T-helper 22 cell (primary cell): ENCODE measurements at regions not wholly inside any gene's neighbourhood (a gene's known extent, or its start where the extent isn't known, plus 50 kb on each side); places are given as distances from the start of the nearest gene placed in this dataset.
"Not testable (repeated sequence)": the region's sequence is repeated elsewhere in the genome, so short reads cannot be mapped to it uniquely, and the experiment has no call there.

Source experiments
- DNase-seq: peaks from one replicate; pipeline ENCODE4 v3.0.0-alpha.2; 2020; ENCODE audit warnings: low read depth

DNA sequence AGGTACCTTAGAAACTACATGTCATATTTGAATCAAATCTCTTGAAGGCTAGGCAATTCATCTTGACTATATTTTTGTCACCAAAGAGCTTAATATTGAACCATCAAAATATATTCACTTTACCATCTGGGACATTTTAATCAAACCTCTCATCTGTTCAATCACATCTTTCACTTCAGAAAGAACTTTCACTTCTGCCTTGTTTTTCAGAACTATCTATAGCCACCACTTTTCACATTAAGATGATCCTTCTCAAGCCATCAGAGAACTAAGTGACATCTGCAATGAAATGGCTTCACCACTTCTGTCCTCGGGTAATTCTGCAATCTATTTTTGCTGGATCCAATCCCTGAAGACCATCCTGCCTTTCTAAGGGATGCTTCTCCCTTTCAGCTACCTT is 57.8 kb downstream of the OR2B2 start:
- DNase-seq, result no peak

DNA sequence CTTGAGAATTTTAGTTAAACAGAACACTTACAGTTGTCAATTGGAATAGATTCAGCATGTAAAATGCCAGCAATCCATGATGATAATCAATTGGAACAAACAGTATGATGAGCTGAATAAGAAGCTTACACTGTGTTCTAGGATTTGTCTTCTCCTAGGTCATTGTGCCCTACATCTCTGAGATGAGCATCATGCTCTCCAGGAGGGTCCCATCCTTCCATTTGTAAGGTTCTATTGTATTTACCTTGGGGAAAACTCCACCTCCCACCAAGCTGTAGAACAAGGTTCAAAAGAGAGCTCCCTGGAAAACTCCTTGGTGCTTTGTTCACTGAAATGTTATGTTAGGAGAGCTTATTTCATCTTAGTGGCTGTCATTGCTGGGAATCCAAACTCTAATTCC is 60.8 kb downstream of the OR2B2 start:
- no peak for DNase-seq

DNA sequence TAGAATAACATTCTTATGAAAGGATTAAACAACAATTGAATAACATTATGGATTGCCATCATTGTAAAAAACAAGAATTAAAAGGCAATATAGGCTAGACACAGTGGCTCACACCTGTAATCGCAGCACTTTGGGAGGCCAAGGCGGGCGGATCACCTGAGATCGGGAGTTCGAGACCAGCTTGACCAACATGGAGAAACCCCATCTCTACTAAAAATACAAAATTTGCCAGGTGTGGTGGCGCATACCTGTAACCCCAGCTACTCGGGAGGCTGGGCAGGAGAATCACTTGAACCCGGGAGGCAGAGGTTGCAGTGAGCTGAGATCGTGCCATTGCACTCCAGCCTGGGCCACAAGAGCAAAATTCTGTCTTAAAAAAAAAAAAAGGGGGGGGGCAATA is 63.2 kb downstream of the OR2B2 start:
- not testable (repeated sequence) for DNase-seq

DNA sequence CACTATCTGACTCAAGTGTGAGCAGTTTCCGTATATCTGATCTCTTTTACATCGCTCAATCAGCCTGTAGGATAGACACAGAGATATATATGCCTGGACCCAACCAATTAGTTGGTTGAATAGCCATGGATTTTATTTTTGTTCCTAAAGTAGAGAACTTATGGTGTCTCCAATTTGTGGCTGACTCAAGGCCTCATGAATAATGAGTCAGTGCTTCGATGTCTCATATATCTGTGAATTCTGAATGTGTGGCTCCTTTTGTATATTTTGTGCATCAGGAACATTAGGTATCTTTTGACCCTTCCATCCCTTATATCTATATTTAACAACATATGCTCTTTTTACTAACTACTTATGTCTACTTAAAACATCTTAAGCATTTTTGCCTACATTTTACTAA is 64.5 kb downstream of the OR2B2 start:
- DNase-seq, result no peak

DNA sequence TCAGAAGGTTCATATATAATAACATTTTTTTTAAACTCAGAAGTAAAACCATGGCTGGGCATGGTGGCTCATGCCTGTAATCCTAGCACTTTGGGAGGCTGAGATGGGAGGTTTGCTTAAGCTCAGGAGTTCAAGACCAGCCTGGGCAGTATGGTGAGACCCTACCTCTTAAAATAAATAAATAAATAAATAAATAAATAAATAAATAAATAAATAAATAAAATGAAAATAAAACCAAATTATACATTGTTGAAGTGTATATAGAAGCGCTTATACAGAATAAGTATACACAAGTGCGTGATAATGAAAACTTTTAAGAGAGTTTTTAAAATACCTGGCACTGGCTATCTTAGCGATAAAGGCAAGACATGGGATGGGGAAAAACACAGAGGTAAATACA is 71.6 kb downstream of the OR2B2 start:
- no peak for DNase-seq

DNA sequence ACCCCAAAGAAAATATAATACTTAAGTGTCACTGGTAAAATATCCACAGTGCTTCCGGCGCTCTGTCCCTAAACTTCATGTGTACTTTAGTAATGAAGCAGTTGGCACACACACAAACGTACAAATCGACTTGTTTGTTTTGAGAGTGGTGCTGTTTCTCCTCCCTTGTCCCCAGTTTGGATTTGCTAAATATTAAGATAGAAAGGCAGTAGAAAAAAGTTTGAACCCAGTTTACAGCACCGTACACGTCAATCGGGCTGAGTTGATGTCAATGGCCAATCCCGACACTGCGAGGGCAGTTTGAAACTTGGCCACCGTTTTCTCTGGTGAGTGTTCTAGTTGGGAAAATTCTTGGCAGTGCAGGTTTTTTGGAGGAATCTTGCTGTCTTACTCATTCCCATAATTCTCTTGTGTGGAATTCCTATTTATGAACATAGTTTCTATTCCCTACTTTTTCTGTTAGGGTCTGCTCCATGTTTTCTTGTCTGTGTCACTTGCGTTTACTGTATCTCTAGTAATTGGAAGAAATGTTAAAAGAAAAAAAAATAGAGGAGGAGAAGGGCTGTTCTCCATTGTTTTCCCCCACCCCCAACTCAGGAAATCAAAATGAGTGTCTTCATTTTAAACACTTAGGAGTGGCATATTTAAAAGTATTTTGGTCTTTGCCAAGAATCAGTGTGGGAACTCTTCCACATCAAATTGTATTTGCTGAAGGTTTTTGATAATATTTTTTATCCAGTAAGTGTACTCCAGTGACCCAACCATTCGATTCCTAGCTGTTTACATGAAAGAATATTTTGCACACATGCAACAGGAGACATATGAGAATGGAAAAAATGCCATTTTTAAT is 72.3 kb downstream of the OR2B2 start:
- no peak for DNase-seq

DNA sequence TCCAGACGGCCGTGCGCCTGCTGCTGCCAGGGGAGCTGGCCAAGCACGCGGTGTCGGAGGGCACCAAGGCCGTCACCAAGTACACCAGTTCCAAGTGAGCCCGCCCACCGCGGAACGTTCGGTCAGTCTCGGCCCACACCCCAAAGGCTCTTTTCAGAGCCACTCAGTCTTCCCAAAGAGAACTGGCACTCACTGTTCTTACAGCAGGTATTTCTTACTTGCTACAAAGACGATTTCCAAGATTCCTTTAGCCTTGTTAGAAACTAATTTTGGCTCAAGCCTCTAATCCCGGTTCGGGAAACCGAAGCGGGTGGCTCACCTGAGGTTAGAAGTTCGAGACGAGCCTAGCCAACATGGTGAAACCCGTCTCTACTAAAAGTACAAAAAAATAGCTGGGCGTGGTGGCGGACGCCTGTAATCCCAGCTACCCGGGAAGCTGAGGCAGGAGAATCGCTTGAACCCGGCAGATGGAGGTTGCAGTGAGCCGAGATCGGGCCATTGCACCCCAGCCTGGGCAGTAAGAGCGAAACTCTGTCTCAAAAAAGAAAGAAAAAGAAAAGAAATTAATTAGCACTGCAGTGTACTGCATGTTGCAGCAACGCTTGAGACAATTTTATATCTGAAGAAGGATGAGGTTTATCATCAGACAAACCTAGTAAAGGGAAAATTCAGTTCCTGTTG is 73.1 kb downstream of the OR2B2 start:
- no peak for DNase-seq

DNA sequence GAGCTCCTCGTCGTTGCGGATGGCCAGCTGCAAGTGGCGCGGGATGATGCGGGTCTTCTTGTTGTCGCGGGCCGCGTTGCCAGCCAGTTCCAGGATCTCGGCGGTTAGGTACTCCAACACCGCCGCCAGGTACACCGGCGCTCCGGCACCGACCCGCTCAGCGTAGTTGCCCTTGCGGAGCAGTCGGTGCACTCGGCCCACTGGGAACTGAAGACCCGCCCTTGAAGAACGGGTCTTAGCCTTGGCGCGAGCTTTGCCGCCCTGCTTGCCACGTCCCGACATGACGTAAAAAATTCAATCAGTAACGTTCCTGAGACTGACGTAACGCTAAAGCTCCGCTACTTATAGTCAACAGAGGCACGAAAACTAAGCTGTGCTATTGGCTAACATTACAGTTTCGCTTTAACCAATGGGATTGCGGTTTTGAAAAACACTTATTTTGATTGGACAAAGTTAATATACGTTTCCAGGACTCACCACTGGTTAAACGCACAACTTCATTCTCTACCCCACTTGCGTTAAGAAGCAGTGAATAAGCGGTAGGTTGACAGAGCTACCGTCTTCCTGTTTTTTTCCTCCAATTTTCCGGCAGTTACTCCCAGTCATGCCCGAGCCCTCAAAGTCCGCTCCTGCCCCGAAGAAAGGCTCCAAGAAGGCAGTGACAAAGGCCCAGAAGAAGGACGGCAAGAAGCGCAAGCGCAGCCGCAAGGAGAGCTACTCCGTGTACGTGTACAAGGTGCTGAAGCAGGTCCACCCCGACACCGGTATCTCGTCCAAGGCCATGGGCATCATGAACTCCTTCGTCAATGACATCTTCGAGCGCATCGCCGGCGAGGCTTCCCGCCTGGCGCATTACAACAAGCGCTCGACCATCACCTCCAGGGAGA is 73.9 kb downstream of the OR2B2 start:
- peak; percentile 71 for DNase-seq

DNA sequence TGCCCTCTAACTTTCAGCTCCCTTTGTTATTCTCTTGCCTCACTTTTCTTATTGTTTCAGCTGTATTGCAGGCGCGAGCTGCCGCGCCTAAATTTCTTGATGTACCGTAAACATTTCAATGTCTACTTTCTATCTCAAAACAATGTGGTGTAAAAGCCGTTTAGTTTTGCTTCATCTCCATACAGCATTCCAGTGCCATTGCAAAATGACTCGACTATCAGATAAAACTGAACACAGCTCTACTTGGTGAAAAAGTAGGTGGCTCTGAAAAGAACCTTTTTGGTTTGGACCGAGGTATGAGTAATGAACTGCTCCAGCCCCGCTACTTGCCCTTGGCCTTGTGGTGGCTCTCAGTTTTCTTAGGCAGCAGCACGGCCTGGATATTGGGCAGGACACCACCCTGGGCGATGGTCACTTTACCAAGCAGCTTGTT is 74.6 kb downstream of the OR2B2 start:
- no peak for DNase-seq

DNA sequence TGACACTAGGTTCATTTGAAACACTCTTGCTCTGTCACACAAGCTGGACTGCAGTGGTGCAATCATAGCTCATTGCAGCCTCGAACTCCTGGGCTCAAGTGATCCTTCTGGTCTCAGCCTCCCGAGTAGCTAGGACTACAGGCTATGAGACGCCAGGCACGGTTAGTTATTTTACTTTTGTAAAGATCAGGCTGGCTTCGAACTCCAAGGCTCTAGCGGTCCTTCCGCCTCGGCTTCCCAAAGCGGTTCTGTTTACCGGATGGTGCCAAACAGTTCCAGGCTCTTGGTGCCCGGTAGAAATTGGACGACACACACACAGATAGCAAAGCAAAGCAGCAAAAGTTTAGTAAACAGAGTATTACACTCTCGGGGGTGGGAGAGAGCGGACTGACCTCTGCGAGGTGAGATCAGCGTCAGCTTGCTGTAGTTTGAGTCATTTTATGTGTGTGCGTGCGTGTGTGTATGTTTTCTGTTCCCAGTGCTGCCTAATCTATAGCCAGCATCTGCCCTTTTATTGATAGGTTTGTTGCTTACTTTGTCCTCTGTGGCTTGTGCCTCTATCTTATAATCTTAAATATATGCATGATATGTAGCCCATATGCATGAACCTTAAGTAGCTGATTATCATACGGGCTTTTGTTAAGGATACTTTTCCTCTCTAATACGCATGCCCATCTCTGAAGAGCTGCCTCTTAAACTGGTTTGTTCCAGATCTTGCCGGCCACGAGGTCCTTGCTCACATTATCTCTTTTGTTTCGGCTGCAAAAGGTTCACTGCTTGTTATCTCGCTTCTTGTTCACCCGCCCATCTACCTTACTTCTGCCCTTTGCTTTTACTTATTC is 75.2 kb downstream of the OR2B2 start:
- DNase-seq, result peak; percentile 47

DNA sequence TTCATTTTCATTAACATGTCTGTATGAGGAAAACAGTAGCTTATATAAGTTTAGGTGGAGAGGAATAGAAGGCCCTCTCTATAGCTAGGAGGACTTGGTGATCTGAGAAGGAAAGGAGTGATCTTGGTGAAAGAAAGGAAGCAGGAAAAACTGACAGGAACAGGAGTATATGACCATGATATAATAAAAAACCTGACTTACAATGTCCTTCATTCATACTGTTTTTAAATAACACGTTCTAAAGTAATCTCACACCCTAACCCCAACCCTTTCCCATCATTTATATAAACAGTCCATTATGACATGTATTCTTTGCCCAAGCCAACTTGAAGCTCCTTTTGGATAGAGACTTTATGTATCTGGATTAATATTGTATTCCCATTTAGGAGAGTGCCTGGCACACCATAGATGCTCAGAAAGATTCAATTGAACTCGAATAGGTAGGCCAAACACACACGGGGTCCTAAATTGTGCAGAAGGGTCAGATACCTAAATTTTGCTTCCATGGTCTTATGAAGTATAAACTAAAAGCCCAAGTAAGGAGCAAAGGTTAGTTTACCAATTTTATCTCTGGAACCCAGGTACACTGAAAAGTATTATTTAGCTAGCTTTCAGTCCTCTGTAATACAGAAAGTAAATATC is 75.9 kb downstream of the OR2B2 start:
- no peak for DNase-seq

DNA sequence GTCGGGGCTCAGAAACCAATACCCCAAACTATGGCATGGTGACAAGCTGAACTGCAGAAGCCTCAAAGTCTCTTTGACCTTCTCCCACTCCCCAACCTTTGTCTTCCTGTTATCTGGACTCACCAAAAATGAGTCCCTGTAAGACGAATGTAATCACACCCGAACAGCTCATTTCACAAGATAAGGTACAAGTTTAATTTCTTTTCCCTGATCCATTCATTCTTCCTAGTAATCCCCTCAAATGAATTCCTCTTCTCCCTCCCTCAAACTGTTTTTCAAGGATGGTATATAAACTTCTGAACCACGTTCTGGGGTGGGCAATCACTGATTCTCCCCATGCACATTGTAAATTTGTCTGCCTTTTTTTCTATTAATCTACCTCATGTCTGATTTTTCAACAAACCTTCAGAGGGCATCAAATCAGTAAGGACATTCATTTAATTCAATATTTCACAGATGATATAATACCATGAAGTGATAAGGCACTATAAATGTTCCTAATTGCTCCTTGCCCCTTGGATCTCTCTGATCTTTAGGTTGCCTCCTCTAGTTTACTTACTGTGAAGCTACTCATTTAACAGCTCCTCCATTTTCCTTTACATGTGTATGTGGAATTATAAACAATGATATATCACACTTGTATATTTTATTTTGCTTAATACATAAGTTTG is 77.2 kb downstream of the OR2B2 start:
- DNase-seq, result no peak

DNA sequence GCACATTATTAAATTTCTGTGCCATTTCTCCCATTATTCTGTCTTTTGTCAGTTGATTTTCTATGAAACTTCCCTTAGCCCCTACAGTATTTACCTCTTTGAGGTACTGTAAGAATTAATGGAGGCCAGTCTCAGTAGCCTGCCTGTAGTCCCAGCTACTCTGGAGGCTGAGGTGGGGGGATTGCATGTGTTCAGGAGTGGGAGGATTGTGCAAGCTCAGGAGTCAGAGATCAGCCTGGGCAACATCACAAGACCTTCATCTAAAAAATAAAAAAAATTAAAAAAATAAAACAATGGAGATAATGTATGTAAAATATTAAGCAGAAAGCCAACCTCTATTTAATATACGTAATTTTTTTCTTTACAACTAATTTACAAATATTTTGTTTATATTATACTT is 77.8 kb downstream of the OR2B2 start:
- no peak for DNase-seq

DNA sequence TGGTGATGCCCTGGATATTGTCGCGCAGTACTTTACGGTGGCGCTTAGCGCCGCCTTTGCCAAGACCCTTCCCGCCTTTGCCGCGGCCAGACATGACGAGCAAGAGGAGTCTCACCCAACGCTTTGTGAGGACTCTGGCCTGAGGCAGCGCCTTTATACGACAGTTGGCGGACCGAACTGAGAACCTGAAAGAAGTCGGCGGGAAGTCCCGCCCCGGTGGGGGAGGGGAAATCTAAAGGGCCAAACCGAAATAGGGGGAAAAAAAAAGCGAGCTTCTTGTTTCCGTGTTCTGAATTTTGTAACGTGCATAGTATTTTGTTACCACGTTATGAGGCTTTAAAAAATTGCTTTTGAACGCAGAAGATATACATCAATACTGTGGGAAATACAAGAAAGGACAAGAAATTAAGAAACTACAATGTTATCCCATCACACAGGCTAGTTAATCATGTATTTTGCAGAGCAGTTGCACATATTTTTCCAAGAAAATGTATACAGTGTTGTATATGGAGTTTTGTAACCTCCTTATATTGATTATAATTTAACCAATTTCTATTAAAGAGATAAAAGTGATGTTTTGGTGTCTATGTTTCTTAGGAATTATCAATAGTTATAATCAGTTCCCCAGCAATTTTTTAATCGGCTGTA is 80.6 kb downstream of the OR2B2 start:
- DNase-seq, result not testable (repeated sequence)

DNA sequence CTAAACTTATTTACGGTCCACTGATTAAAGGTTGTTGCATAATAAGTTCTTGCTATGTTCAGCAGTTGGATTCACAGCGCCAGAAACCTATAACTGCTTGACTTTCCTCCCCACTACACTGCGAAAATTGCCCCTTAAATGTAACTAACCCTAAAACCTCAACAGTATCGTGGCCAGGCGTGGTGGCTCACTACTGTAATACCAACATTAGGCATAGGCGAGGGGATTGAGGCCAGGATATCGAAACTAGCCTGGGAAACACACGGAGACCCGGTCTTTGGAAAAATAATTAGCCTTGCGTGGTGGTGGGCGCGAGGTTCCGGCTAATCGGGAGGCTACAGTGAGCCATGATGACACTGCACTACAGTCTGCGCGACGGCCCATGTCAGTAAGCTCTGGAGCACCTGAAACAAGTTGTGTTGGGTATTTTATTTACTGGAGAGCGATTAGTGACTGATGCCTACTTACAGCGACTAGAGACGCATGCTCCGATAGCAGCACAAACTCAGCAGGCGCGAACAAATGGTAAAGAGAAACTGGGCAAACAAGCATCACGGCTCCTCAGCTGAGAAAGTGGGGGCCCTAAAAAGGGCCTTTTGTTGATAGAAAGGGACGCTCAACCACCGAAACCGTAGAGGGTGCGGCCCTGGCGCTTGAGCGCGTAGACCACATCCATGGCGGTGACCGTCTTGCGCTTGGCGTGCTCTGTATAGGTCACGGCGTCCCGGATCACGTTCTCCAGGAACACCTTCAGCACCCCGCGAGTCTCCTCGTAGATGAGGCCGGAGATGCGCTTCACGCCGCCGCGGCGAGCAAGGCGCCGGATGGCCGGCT is 81.4 kb downstream of the OR2B2 start:
- peak; percentile 24 for DNase-seq

DNA sequence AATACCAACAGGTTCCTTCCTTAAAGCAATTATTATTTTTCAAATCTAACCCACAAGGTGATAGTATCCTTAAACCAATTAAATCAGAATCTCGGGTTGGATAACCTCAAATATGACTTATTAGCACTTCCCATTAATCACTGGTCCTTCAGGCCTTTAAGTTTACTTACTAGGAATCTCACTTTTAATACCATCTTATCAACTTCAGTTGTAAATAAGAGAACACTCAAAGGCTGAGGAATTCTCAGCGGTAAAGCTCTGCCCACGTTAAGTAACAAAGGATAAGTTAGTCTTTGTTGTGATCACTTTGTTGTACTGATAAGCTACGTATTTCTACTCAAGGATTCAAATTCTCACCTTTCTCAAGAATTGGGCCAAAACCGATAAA is 82.0 kb downstream of the OR2B2 start:
- no peak for DNase-seq

DNA sequence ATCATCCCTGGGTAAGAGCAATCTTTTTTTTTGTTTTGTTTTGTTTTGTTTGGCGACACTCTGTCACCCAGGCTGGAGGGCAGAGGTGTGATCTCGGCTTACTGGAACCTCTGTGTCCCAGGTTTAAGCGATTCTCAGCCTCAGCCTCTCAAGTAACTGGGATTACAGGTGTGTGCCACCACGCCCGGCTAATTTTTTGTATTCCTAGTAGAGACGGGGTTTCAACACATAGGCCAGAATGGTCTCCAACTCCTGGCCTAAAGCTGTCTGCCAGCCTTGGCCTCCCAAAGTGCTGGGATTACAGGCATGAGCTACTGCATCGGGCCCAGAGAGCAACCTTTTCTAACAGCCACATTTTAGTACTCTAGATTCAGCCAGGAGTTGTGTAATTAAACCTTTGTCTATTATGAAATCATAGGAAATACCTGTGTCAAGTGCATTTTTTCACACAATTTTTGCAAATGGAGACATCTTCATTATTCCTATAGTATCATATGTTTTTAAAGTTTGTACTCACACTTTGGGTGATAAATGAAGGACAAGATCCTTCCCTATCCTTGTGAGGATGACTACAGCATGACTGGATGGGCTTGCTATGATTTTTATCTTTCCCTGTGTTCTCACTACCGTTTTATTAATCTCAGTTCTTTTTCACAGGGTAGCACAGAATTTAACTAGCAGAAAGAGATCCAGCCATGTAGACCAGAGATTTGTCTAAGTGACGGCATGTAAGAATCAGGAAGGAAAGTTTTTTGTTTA is 82.6 kb downstream of the OR2B2 start:
- DNase-seq, result no peak

DNA sequence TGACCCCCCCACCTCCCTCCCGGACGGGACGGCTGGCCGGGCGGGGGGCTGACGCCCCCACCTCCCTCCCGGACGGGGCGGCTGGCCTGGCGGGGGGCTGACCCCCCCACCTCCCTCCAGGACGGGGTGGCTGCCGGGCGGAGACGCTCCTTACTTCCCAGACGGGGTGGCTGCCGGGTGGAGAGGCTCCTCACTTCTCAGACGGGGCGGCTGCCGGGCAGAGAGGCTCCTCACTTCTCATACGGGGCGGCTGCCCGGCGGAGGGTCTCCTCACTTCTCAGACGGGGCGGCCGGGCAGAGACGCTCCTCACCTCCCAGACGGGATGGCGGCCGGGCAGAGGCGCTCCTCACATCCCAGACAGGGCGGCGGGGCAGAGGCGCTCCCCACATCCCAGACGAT is 84.7 kb downstream of the OR2B2 start:
- DNase-seq, result not testable (repeated sequence)
